Kidney epithelial cell (primary cell): ENCODE measurements at regions not wholly inside any gene's neighbourhood (a gene's known extent, or its start where the extent isn't known, plus 50 kb on each side); places are given as distances from the start of the nearest gene placed in this dataset.
"Not testable (repeated sequence)": the region's sequence is repeated elsewhere in the genome, so short reads cannot be mapped to it uniquely, and the experiment has no call there.

Experiments
- DNase-seq: peaks from one replicate; pipeline ENCODE4 v3.0.0-alpha.2; 2010; ENCODE audit warnings: low read depth
- H3K27me3 ChIP-seq: 2 replicates; pipeline ENCODE4 v1.6.0; 2011; ENCODE audit warnings: low read length; ENCODE audit not compliant: control insufficient read depth, insufficient read depth
- H3K36me3 ChIP-seq: 2 replicates; pipeline ENCODE4 v1.5.1; 2011; ENCODE audit warnings: low read length; ENCODE audit not compliant: control insufficient read depth, insufficient read depth
- H3K4me3 ChIP-seq: 2 replicates; pipeline ENCODE4 v1.5.1; 2011; ENCODE audit warnings: low read depth, mild to moderate bottlenecking, control low read depth, low read length
- TF ChIP-seq, protein P1 (sequence below): IDR thresholded peaks from 2 replicates; pipeline ENCODE4 v1.5.1; 2011; ENCODE audit warnings: mild to moderate bottlenecking, moderate library complexity, low read length, control low read depth, inconsistent platforms; ENCODE audit not compliant: insufficient read depth, poor library complexity, severe bottlenecking

DNA sequence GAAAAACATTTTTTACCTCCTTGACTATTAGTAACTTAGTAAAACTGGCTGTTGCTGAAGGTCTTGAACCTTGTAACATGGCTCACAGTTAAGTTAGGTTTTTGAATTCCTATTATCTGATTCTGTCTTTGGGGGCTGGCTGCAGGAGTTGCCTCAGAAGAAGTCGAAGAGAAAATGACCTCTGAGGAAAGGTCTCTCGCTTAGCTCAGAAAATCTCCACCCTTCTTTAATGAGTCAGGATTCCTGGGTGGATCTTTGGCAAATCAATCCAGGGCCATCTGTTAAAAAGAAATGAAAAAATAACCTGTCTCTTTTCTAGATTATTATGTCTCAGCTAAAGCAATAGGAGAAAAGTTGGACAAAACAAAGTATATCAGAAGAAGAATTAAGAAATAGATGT is 267.8 kb upstream of the SEMA3C start:
- TF ChIP-seq, protein P1, sequence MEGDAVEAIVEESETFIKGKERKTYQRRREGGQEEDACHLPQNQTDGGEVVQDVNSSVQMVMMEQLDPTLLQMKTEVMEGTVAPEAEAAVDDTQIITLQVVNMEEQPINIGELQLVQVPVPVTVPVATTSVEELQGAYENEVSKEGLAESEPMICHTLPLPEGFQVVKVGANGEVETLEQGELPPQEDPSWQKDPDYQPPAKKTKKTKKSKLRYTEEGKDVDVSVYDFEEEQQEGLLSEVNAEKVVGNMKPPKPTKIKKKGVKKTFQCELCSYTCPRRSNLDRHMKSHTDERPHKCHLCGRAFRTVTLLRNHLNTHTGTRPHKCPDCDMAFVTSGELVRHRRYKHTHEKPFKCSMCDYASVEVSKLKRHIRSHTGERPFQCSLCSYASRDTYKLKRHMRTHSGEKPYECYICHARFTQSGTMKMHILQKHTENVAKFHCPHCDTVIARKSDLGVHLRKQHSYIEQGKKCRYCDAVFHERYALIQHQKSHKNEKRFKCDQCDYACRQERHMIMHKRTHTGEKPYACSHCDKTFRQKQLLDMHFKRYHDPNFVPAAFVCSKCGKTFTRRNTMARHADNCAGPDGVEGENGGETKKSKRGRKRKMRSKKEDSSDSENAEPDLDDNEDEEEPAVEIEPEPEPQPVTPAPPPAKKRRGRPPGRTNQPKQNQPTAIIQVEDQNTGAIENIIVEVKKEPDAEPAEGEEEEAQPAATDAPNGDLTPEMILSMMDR, result no peak
- no peak for DNase-seq
- H3K4me3 ChIP-seq, result no peak overlapping the region

DNA sequence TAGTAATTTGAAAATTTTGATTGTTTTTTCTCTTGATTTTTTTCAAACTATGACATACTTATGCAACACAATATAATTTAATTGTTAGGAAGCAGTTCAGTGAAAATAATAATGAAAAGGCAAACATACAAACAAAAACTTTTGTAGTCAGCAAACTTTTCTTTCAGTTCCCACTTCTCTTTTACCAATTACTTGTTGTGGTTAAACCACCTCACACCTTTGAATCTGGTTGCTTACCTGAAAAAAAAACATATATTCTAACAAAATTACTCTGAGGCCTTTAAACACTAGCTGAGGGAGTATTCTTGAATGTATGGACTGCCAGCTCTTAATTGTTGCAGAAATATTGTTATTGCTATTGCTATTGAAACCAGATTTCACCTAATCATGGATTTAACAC is 266.2 kb upstream of the SEMA3C start:
- Histone ChIP-seq H3K36me3 (no peaks in the 10 kb centered on the region), H3K27me3 (no peaks in the 10 kb centered on the region), H3K4me3 (no peak overlapping the region)
- TF ChIP-seq, protein P1, result no peak
- DNase-seq, result no peak

More for the DNA sequence above, 267.8 kb upstream of the SEMA3C start:
- Histone ChIP-seq H3K27me3 (no peaks in the 10 kb centered on the region), H3K36me3 (no peaks in the 10 kb centered on the region)

DNA sequence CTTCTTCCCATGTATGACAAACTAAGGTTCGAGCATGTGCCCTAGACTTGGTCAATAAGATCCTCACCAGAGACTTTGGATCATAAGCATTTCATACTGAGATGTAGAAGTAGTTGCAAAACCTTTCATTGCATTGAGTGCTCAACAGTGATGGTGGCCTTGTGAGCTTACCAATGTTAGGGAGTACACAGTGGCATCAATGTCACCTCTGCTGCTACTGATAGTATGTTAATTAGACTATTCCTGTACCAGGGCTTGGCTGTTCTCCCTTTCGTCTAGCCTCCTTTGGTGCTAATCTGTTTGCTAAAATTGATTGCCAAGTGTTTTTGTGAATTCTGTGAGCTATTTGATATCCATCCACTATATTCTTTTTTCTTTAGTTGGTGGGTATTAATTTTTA is 264.5 kb upstream of the SEMA3C start:
- TF ChIP-seq, protein P1, result no peak
- Histone ChIP-seq H3K36me3 (no peaks in the 10 kb centered on the region), H3K4me3 (no peak overlapping the region), H3K27me3 (no peaks in the 10 kb centered on the region)
- DNase-seq, result no peak

DNA sequence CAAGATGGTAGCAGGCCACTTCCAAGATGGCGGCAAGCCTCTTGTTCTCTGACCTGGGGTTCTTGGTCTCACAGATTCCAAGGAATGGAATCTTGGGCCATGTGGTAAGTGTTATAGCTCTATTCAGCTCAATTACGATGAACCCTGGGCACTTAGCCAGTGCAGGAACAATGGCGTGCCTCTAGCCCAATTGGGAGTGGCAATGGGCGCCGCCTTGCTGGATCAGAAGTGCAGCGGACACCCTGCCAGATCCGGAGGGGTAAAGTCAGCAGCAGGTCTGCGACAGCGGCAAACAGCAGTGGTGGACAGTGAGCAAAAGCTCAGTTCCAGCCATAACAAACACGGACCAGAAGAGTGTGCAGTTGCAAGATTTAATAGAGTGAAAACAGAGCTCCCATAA is 263.2 kb upstream of the SEMA3C start:
- H3K4me3 ChIP-seq, H3K27me3 ChIP-seq, DNase-seq, H3K36me3 ChIP-seq: not testable (repeated sequence)

DNA sequence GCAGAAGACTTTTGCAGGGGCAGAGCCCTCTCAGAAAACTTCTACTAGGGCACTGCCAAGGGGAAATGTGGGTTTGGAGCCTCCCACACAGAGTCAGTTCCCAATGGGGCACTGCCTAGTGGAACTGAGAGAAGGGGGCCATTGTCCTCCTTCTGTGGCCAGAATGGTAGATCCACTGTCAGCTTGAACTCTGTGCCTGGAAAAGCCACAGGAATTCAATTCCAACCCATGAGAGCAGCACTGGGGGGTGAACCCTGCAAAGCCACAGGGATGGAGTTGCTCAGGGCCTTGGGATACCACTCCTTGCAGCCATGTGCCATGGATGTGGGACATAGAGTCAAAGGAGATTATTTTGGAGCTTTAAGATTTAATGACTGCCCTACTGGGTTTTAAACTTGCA is 262.2 kb upstream of the SEMA3C start:
- DNase-seq, result no peak
- TF ChIP-seq, protein P1, result no peak
- H3K4me3 ChIP-seq, result no peak overlapping the region
- H3K36me3 ChIP-seq, result no peaks in the 10 kb centered on the region
- H3K27me3 ChIP-seq, result no peaks in the 10 kb centered on the region

DNA sequence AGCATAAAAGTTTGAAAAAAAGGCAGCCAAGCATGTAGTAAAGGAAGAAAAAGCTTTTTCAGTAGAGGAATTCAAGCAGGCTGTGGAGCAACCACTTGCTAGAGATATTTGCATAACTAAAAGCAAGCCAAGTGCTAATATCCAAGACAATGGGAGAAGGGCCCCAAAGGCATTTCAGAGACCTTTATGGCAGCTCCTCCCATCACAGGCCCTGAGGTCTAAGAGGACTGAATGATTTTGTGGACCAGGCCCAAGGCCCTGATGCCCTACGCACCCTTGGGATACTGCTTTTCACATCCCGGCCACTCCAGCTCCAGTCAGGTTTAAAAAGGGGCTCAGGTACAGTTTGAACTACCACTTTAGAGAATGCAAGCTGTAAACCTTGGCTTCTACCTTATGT is 261.7 kb upstream of the SEMA3C start:
- TF ChIP-seq, protein P1, result no peak
- Histone ChIP-seq H3K36me3 (no peaks in the 10 kb centered on the region), H3K4me3 (no peak overlapping the region), H3K27me3 (no peaks in the 10 kb centered on the region)
- DNase-seq, result no peak
